Bronchial epithelial cell (primary cell): ENCODE measurements at regions not wholly inside any gene's neighbourhood (a gene's known extent, or its start where the extent isn't known, plus 50 kb on each side); places are given as distances from the start of the nearest gene placed in this dataset.

Experiments used
- DNase-seq: peaks from one replicate; pipeline ENCODE4 v3.0.0-alpha.2; 2010; ENCODE audit warnings: low read depth
- FAIRE-seq: peaks from 2 replicates; lab custom pipeline; 2011; peaks lifted over from hg19 to GRCh38; lab: Jason Lieb, UNC
- H3K27me3 ChIP-seq: 2 replicates; pipeline ENCODE4 v1.5.1; 2011; ENCODE audit warnings: low read length; ENCODE audit not compliant: control insufficient read depth, insufficient read depth
- H3K36me3 ChIP-seq: 2 replicates; pipeline ENCODE4 v1.5.1; 2011; ENCODE audit warnings: low read length; ENCODE audit not compliant: control insufficient read depth, insufficient read depth
- H3K4me3 ChIP-seq: 2 replicates; pipeline ENCODE4 v1.5.1; 2011; ENCODE audit warnings: mild to moderate bottlenecking, low read depth, low read length, control low read depth
- TF ChIP-seq, protein P1 (sequence below): IDR thresholded peaks from 2 replicates; pipeline ENCODE4 v1.5.1; 2011; ENCODE audit warnings: mild to moderate bottlenecking, moderate library complexity, low read length, control low read depth, inconsistent platforms; ENCODE audit not compliant: insufficient read depth, severe bottlenecking

DNA sequence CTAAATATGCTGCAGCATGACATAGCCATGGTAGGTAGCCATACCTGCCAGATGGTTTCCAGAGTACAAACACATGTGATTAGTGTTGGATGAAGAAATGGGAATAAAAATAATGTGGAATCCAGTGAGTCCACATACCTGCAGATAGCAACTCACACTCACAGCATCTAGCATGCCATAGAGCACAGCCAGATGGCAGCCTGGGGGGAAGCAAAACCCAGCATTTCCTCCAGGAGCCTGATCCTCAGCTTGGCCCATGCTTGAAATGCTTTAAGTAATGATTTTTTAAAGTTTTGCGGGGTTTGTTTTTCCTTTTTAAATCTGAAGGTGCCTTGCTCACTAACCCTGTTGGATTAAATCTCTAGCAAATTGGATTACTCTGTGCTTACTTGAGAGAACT lies 535.1 kb downstream of the STK39 start:
- FAIRE-seq, result no peak
- H3K4me3 ChIP-seq, result no peak overlapping the region
- DNase-seq, result no peak
- H3K36me3 ChIP-seq, result no peaks in the 10 kb centered on the region
- H3K27me3 ChIP-seq, result no peaks in the 10 kb centered on the region
- TF ChIP-seq, protein P1, sequence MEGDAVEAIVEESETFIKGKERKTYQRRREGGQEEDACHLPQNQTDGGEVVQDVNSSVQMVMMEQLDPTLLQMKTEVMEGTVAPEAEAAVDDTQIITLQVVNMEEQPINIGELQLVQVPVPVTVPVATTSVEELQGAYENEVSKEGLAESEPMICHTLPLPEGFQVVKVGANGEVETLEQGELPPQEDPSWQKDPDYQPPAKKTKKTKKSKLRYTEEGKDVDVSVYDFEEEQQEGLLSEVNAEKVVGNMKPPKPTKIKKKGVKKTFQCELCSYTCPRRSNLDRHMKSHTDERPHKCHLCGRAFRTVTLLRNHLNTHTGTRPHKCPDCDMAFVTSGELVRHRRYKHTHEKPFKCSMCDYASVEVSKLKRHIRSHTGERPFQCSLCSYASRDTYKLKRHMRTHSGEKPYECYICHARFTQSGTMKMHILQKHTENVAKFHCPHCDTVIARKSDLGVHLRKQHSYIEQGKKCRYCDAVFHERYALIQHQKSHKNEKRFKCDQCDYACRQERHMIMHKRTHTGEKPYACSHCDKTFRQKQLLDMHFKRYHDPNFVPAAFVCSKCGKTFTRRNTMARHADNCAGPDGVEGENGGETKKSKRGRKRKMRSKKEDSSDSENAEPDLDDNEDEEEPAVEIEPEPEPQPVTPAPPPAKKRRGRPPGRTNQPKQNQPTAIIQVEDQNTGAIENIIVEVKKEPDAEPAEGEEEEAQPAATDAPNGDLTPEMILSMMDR, result no peak

DNA sequence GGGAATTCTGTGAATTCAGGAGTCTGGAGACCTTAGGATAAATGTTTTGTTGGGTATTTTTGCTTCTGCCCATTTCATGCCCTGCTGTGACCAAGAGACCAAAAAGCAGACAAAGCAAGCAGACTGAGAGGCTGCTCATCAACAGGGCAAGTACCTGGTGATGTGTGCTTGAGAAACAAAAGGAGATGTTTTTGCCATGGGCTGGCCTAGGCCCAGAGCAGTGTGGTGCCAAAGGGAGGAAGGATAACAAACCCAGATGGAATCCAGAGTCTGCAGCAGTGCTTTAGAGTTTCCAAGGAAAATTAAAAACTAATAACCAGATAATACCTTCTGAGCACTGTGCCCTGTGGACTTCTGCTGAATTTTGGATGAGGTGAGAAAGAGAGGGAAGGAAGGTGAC lies 538.4 kb downstream of the STK39 start:
- no peak for FAIRE-seq
- Histone ChIP-seq H3K4me3 (no peak overlapping the region), H3K27me3 (no peaks in the 10 kb centered on the region), H3K36me3 (no peaks in the 10 kb centered on the region)
- TF ChIP-seq, protein P1, result no peak
- no peak for DNase-seq

DNA sequence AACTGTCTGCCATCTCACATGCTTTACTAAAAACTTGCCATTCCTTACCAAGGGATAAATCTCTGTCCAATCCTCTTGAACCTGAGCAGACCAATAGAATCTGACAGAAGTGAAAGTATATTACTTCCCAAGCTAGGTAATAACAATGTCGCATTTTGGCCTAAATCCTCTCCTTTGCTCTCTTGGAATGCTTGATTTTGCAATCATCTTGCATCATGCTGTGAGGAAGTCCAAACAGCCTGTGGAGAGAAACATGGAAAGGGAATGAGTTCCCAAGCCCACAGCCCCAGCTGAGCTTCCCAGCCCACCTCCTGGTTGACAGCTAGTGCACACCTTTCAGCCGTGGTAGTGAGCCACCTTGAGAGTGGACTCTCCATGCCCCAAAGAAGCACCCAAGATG lies 540.6 kb downstream of the STK39 start:
- H3K27me3 ChIP-seq, result no peaks in the 10 kb centered on the region
- FAIRE-seq (no peak), DNase-seq (no peak)
- TF ChIP-seq, protein P1, result no peak
- H3K4me3 ChIP-seq, result no peak overlapping the region
- no peaks in the 10 kb centered on the region for H3K36me3 ChIP-seq

DNA sequence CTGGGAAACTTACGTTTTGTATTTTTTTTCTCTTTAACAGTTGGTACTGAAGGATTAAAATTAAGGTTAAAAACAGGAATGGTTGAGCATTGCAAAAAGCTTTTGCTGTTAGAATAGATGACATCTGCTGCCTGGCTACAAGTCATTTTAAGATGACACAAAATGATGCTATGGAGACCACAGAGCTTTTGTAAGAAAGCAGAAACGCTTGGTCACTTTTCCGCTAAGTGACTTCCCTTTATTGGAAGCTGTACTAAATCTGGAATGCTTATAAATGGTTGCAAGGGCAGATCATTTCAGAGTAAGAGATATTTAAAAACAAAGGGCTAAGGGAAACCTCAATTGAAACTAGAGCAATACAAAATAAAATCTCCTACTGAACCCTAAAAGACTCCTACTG lies 544.0 kb downstream of the STK39 start:
- no peak overlapping the region for H3K4me3 ChIP-seq
- DNase-seq, result no peak
- no peak for FAIRE-seq
- TF ChIP-seq, protein P1, result no peak
- no peaks in the 10 kb centered on the region for H3K27me3 ChIP-seq
- no peaks in the 10 kb centered on the region for H3K36me3 ChIP-seq

DNA sequence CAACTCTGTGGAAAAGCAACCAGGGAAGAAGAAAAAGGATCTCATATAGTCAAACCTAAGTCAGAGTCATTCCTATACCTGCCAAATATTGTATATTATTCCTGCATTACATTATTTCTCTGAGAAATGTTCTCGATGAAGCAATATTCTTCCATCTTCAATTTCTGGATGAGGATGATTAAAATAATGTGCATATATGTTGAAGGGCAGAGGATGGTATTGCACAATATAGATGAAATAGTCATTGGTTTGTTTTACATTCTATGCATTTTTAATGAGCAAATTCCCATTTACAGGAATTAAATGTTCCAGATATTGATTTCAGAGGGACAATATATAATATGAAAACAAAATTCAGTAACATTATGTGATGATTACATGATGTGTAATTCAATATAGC lies 545.2 kb downstream of the STK39 start:
- no peak for FAIRE-seq
- TF ChIP-seq, protein P1, result no peak
- DNase-seq, result no peak

DNA sequence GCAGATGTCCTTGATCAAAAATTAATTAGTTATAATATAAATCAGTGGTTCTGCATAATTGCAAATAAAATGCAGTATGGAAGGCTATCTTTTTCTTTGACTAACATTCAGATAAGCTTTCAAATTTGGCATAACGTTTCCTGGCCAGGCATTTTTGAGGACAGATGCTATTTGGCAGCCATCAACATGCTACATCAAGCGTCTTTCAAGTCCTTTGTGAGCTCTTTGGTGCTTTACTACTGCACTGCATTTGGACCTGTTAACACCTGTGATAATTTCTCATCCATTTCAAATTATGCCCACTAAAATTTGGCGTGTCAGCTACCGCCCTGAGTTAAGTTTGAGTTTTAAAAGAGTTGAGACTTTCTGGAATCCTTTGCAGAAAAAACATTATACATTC lies 545.7 kb downstream of the STK39 start:
- DNase-seq (no peak), FAIRE-seq (no peak)
- Histone ChIP-seq H3K27me3 (no peaks in the 10 kb centered on the region), H3K4me3 (no peak overlapping the region), H3K36me3 (no peaks in the 10 kb centered on the region)
- TF ChIP-seq, protein P1, result no peak

More for the DNA sequence above, 545.2 kb downstream of the STK39 start:
- Histone ChIP-seq H3K4me3 (no peak overlapping the region), H3K36me3 (no peaks in the 10 kb centered on the region), H3K27me3 (no peaks in the 10 kb centered on the region)
